PC-3 (cell line): ENCODE measurements at regions not wholly inside any gene's neighbourhood (a gene's known extent, or its start where the extent isn't known, plus 50 kb on each side); places are given as distances from the start of the nearest gene placed in this dataset.

Source experiments
- EZH2 ChIP-seq: fragments of 300-600 bp; sonication (generic); IDR thresholded peaks from one replicate; pipeline ENCODE4 v1.6.1; 2017; ENCODE audit warnings: antibody characterized with exemption, mild to moderate bottlenecking, low read length; ENCODE audit not compliant: unreplicated experiment
- TF ChIP-seq, protein P1 (sequence below): fragments of 300-600 bp; sonication (generic); conservative IDR thresholded peaks from 2 replicates; pipeline ENCODE4 v1.5.1; 2017; ENCODE audit warnings: antibody characterized with exemption, low read depth, mild to moderate bottlenecking, low read length

DNA sequence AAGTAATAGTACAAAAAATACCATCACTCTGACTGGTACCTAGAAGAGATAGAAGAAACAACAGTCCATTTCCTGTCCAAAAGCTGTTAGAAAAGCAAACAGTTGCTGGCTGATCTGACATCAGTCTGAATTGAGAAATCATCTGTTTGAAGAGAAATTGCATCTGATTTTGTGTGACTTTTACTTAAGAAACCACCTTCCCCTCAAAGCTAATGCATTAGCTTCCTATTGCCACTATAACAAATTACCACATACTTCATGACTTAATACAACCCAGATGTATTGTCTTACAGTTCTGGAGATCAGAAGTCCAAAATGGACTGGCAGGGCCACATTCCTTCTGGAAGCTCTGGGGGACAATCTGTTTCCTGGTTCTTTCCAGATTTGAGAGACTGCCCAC, 385.9 kb upstream of the TLE4 start:
- no peak for TF ChIP-seq EZH2
- TF ChIP-seq, protein P1, sequence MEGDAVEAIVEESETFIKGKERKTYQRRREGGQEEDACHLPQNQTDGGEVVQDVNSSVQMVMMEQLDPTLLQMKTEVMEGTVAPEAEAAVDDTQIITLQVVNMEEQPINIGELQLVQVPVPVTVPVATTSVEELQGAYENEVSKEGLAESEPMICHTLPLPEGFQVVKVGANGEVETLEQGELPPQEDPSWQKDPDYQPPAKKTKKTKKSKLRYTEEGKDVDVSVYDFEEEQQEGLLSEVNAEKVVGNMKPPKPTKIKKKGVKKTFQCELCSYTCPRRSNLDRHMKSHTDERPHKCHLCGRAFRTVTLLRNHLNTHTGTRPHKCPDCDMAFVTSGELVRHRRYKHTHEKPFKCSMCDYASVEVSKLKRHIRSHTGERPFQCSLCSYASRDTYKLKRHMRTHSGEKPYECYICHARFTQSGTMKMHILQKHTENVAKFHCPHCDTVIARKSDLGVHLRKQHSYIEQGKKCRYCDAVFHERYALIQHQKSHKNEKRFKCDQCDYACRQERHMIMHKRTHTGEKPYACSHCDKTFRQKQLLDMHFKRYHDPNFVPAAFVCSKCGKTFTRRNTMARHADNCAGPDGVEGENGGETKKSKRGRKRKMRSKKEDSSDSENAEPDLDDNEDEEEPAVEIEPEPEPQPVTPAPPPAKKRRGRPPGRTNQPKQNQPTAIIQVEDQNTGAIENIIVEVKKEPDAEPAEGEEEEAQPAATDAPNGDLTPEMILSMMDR, result no peak
